ENCODE measurements at regions not wholly inside any gene's neighbourhood (a gene's known extent, or its start where the extent isn't known, plus 50 kb on each side); places are given as distances from the start of the nearest gene placed in this dataset.

- TF ChIP-seq CTCF (conservative IDR thresholded peaks at IDR 0.05; ENCODE audit: low read depth, low read length) = no peak
- H3K4me3 ChIP-seq (ENCODE audit: low read depth, low read length) = no peak overlapping the region
- DNase-seq (ENCODE audit: low read depth) = no peak
Observed at GRCh38 chr9:3099646-3100045, 255.8 kb upstream of the PUM3 start.

GRCh38 chr9:3088219-3088618 is 244.3 kb upstream of the PUM3 start:
- no peak for DNase-seq (ENCODE audit: low read depth)
- no peak overlapping the region for H3K4me3 ChIP-seq (ENCODE audit: low read depth, low read length)
- TF ChIP-seq CTCF (conservative IDR thresholded peaks at IDR 0.05; ENCODE audit: low read depth, low read length) = no peak

GRCh38 chr9:3087697-3088096 is 243.8 kb upstream of the PUM3 start:
- no peak overlapping the region for H3K4me3 ChIP-seq (ENCODE audit: low read depth, low read length)
- DNase-seq (ENCODE audit: low read depth) = no peak

GRCh38 chr9:3080951-3081350 is 237.1 kb upstream of the PUM3 start:
- no peak for TF ChIP-seq CTCF (conservative IDR thresholded peaks at IDR 0.05; ENCODE audit: low read depth, low read length)
- DNase-seq (ENCODE audit: low read depth) = no peak
- H3K4me3 ChIP-seq (ENCODE audit: low read depth, low read length) = no peak overlapping the region

More at GRCh38 chr9:3087697-3088096, 243.8 kb upstream of the PUM3 start:
- TF ChIP-seq CTCF (conservative IDR thresholded peaks at IDR 0.05; ENCODE audit: low read depth, low read length) = no peak

GRCh38 chr9:3074247-3074646 is 230.4 kb upstream of the PUM3 start:
- TF ChIP-seq CTCF (conservative IDR thresholded peaks at IDR 0.05; ENCODE audit: low read depth, low read length) = no peak
- H3K4me3 ChIP-seq (ENCODE audit: low read depth, low read length) = no peak overlapping the region
- no peak for DNase-seq (ENCODE audit: low read depth)

GRCh38 chr9:3066591-3066990 is 222.7 kb upstream of the PUM3 start:
- DNase-seq (ENCODE audit: low read depth) = no peak
- TF ChIP-seq CTCF (conservative IDR thresholded peaks at IDR 0.05; ENCODE audit: low read depth, low read length) = no peak
- no peak overlapping the region for H3K4me3 ChIP-seq (ENCODE audit: low read depth, low read length)

GRCh38 chr9:3059781-3060468 is 216.0 kb upstream of the PUM3 start:
- DNase-seq (ENCODE audit: low read depth) = no peak
- no peak for TF ChIP-seq CTCF (conservative IDR thresholded peaks at IDR 0.05; ENCODE audit: low read depth, low read length)
- no peak overlapping the region for H3K4me3 ChIP-seq (ENCODE audit: low read depth, low read length)

Measured in epithelial cell of proximal tubule (primary cell).